HG03095 (cell line): ENCODE measurements at regions not wholly inside any gene's neighbourhood (a gene's known extent, or its start where the extent isn't known, plus 50 kb on each side); places are given as distances from the start of the nearest gene placed in this dataset.
"Not testable (repeated sequence)": the region's sequence is repeated elsewhere in the genome, so short reads cannot be mapped to it uniquely, and the experiment has no call there.

Source experiments
- ATAC-seq: cut with Tn5 transposase; IDR thresholded peaks from one replicate; pipeline ENCODE4 v1.9.1; 2021; ENCODE audit warnings: moderate library complexity; ENCODE audit not compliant: unreplicated experiment

DNA sequence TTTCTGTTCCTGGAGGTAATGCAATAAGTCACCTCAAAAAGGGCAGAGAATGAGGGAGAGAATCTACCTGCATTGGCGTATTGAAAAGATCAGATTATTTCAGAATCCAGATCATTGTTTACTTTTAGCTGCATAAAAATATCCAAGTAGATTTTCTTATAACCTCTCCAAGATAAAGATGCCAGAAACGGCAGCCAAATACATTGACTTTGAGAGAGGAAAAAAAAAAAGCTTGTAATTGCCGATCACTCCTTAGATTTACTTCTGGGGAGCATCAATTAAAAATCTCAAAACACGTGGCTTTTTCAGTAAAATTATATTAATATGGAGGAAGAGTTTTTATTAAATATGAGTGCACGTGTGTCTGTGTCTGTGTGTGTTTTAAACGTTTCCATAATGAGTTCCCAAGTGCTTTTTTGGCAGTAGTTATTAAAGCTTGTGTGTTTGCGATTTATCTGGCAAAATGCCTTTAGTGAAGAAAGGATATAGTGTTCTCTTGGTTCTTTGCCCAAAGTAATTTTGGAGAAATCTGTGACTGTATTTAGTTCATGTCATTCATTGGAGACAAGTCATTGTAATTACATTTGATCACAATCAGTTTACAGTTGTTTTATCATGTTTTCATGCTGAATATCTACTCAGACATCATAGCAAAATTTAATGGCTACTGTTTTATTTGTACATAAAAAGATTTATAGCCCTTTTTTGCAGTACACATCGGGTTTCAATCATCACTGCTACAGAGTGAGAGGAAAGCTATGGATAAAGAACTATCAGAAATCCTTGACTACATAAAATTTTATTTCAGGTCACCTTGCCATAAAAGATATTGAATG, 176.1 kb downstream of the TM9SF2 start:
- no peak for ATAC-seq

GRCh38 chr13:99671746-99672145, 170.5 kb downstream of the TM9SF2 start:
- ATAC-seq: no peak

GRCh38 chr13:99669096-99669495, 167.8 kb downstream of the TM9SF2 start:
- ATAC-seq: not testable (repeated sequence)

- ATAC-seq: no peak
These were observed 165.0 kb downstream of the TM9SF2 start for GRCh38 chr13:99666146-99666805.

- no peak for ATAC-seq
These were observed 164.4 kb downstream of the TM9SF2 start for GRCh38 chr13:99665711-99666110.

DNA sequence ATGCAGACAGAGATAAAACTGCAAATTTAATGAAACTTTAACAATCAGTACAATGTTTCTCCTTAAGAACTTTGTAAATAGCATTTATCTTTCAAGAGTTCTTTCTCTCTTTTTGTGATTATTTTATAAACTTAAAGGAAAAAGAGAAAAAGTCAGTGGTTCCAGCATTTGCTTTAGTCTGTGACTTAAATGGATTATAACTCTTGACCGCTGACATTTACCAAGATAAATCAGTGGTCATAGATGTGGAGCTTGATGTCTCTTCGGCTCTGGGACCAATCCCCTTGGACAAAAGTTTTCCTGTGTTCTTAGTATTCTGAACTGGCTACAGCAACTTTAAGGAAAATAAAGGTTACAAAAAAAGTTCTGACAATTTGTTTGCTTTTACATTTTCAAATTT, 162.6 kb downstream of the TM9SF2 start:
- ATAC-seq: no peak

DNA sequence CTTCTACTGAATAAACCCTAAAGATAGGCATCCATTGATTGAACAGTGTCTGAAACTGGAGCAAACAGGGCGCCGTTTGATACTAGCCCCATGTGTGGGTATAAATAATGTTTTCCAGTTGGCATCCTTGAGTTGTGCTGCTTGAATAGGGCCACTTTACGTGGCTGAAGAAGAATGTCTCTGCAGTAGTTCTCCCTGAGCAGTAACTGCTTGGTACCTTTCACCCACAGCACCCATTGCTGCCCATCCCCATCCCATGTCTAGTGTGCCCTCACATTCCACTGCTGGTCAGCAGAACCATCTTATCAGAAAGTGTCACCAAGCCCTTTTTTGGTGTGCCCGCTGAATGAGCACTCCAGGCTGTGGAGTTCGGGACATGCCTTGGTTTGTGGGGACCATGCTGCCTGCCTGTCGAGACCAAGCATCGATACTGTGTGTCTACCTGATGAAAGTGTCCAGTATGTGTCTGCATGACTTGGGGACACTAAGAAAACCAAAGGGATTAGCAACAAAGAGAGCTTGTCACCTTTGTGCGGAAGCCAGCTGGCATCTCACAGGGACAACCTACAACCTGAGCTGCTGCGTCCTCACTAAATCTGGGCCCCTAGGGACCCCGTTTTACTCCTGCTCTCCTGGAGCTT, 162.0 kb downstream of the TM9SF2 start:
- ATAC-seq: no peak

GRCh38 chr13:99662678-99663077, 161.4 kb downstream of the TM9SF2 start:
- ATAC-seq: no peak

DNA sequence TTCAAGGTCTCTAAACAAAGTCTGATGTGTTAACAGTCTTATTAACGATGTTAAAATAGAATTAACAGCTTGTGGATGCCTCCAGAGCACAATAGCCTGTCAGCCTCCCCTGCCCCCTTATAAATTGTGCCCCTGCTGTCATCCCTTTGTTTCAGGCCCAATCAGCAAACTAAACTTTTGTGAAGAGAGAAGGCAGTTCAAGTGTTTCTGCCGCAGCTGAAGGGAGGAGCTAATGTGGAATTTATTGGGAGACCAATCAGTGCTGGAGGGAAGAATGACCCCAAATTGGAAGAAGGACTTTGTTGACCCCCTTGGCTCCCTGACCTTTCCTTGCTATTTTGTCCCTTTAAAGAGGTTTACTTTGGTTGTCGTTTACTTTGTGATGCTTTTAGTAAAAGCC, 160.5 kb downstream of the TM9SF2 start:
- ATAC-seq: no peak

- ATAC-seq: no peak
These were observed 158.7 kb downstream of the TM9SF2 start for GRCh38 chr13:99659866-99660554.

GRCh38 chr13:99659226-99659625, 158.0 kb downstream of the TM9SF2 start:
- no peak for ATAC-seq

DNA sequence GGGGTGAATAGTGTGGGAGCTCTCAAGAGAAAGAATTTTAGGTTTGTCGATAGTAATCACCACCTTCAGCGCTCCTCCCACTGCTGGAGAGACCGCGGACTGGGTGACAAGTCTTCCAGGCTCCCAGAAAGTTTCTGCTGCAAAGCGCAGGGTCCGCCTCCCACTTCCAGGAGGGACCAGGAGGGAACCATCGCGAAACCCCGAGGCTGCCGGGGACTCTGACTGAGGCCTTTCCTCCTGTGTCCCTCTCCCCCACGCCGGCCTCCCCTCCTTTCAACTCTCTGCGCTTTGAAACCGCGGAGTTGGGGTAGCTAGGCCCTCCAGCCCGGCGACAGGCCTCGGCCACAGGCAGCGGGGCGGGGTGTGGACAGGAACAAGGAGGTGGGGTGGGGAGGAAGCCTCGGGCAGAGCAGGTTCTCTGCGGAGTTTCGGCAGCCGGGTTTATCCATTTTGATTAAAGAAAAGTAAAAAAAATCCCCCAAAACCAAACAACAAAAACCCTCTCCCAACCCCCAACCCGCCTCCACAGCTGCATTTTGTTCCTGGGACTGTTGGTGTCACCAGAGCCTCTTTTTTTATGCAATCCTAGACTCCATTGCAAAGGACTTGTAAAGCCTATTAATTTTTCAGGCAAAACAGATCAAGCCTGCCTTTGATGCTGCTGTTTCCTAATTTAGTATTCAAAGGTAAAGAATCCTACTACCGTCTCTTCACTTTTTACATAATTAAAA, 157.2 kb downstream of the TM9SF2 start:
- no peak for ATAC-seq

- no peak for ATAC-seq
These were observed 156.6 kb downstream of the TM9SF2 start for GRCh38 chr13:99657848-99658260.

DNA sequence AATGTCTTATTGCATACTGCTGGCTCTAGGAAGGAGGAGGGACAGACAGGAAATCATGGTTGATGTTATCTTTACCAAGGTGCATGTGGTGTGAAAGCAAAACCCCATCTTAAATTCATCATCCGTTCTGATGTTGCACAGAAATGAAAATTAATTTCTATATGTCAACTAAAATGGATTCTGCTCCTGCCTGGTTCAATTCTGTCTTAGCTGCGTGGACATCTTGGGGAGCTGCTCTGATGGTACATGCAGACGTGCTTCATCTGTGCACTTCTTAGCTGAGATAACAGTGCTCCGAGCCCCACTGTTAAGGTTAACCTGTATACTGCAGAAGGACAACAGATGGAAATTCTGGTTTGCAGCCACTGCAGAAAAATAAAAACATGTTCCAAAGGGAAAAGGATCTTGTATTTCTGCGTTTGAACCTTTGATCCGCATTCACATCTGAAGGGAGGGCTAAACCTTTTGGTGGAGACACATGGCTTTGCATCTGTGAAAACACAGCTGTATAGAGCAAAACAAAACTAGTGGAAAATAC, 155.6 kb downstream of the TM9SF2 start:
- ATAC-seq: no peak

DNA sequence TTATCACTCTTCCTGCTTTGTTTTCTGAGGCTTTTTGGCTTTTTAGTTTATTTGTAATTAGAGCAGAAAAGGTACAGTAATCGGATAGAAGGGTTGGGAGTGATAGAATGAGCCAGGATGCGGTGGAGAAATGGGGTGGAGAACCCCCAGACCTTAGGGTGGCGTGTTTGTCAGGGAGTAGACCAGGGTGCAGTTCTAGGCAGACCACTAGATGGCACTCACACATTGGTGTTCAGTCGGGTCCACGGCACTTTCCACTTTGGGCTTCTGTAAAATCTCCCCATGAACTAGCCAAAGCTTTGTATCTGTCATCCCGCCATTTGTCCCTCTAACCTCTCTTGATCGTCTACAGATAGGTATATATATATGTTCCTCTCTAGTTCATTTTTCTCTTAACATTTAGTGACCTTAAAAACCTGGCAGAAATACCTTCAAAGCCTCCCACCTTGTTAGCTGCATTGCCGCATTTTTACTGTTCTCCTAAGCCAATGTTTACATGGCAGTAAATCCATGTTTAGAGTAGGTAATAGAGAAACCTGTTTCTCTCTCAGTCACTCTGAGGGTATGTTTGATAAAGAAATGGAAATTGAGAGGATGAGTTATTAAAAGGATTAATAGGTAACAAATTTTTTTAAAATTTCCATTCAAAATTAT, 154.9 kb downstream of the TM9SF2 start:
- ATAC-seq: peak; percentile 60

DNA sequence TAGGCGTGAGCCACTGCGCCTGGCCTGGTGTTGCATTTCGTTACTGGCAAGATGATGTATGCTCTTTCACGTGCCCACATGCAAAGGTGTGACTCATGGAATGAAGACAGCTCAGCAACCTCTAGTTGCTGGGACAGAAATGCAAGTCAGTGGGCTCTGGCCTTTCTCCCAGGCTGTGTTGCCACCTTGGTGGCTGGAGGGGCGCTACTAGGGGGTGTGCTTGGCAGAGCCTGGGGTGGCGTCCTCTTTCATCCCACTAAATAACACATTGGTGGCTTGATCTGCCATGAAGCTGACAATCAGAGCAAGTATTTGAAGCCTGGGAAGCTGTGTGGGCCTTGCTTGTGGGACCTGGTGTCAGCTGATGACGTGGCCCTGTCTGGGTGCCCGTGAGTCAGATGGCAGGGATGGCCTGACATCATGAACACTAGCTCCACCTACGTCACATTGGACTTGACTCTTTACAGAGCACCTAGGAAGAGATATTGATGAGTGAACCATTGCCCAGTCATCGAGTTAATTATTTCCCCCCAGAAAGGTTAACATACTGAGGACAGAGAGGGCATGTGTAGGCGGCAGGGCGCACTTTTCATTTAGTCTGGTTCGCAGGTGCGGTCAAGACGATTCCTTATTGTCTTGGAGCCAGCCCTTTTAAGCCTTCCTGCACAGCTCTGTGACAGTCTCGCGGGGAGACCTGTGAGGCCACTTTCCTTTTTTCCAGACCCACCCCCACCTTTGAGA, 154.2 kb downstream of the TM9SF2 start:
- no peak for ATAC-seq

DNA sequence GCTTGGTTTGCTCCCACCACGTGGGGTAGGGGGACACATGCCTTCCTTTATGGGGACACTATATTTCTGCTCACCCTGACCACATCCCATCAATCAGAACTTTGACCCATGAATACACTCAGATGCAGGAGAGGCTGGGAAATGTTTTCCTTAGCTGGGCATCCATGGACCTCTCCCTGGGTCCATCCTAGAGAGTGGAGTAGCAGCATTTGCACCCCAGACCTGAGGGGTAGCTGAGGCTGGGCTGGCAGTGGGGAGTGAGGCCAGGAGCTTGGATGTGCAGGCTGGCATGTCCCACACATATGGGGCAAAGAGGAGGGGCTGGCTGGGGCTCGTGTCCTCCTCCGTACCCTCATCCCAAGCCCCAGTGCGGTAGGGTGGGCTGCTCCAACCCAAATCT, 152.8 kb downstream of the TM9SF2 start:
- no peak for ATAC-seq

DNA sequence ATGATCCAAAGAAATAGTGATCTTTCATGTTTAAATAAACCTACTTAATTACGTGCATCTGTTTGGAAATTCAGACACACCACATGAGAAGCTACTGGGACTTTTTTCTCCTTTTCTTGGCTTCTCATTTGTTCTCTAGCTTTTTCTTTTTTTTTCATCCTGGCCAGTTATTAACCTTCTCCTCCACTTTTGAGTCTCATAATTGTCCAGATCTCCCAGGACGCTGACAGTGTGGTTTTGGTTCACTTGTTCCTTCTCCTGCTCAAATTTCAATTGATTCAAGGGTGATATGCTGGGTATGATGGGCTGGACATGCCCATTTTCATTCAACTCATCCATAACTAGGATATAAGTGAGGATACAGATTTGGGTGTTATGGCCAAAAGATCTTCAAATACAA, 152.3 kb downstream of the TM9SF2 start:
- ATAC-seq: no peak

- ATAC-seq: no peak
These were observed 151.6 kb downstream of the TM9SF2 start for GRCh38 chr13:99652901-99653300.
